ENCODE measurements at regions not wholly inside any gene's neighbourhood (a gene's known extent, or its start where the extent isn't known, plus 50 kb on each side); places are given as distances from the start of the nearest gene placed in this dataset.
A peak's percentile ranks its signal among the peaks of the same experiment; 100 is the strongest.

DNA sequence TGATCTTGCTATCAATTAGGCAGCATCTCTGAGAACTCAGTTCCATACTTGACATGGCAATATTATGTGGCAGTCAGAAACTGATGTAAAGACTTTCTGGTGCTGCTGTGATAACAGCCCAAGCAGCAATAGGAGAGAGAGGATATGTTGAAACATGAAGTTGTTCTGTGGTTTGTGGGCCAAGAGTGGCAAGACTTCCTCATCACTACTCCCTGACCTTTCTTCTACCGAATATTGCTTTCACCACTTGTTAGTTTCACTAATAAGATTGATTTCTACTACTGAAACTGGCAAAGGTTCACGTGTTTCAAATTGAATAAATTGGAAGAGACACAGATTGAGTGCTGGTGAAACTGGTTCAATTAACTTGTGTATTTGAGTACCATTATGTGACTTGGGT lies 852.6 kb upstream of the RAG2 start:
- TF ChIP-seq TCF7L2 (IDR thresholded peaks at IDR 0.05; ENCODE audit: low read depth, low read length) (no peak), POLR2AphosphoS5 (IDR thresholded peaks at IDR 0.05; ENCODE audit: low read depth, low read length) (no peak), REST (IDR thresholded peaks at IDR 0.05; ENCODE audit: insufficient read depth in 1 of 2, low read depth in 2 of 2, low read length in 1 of 2) (no peak), SIN3A (IDR thresholded peaks at IDR 0.05; ENCODE audit: borderline replicate concordance, insufficient read depth, low read depth, low read length) (no peak)
- TF ChIP-seq, protein P1, sequence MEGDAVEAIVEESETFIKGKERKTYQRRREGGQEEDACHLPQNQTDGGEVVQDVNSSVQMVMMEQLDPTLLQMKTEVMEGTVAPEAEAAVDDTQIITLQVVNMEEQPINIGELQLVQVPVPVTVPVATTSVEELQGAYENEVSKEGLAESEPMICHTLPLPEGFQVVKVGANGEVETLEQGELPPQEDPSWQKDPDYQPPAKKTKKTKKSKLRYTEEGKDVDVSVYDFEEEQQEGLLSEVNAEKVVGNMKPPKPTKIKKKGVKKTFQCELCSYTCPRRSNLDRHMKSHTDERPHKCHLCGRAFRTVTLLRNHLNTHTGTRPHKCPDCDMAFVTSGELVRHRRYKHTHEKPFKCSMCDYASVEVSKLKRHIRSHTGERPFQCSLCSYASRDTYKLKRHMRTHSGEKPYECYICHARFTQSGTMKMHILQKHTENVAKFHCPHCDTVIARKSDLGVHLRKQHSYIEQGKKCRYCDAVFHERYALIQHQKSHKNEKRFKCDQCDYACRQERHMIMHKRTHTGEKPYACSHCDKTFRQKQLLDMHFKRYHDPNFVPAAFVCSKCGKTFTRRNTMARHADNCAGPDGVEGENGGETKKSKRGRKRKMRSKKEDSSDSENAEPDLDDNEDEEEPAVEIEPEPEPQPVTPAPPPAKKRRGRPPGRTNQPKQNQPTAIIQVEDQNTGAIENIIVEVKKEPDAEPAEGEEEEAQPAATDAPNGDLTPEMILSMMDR (IDR thresholded peaks at IDR 0.05): no peak
- ATAC-seq: no peak
- intact Hi-C loops (cut with micrococcal nuclease; ENCODE audit: unreplicated experiment) (no loop called here), in situ Hi-C loops (cut with HindIII; ENCODE audit: low pct_unique_long_range_greater_than_20kb, low sequenced_read_pairs) (no loop called here)
- Histone ChIP-seq H3K36me3 (ENCODE audit: control insufficient read depth, insufficient read depth, low read length) (no peaks in the 10 kb centered on the region), H3K9me3 (ENCODE audit: control insufficient read depth, insufficient read depth, low read depth, low read length) (no peaks in the 10 kb centered on the region), H3K27ac (ENCODE audit: low read length) (no peak overlapping the region), H3K4me1 (ENCODE audit: control insufficient read depth, insufficient read depth, low read length) (no peaks in the 10 kb centered on the region), H3K27me3 (ENCODE audit: control insufficient read depth, insufficient read depth, low read length) (no peaks in the 10 kb centered on the region), H3K4me3 (ENCODE audit: low read depth in 2 of 2, low read length in 2 of 2) (no peak overlapping the region)
- DNase-seq (ENCODE audit: low read depth, low spot score): no peak
- no TSS peak for BruUV-seq (replicated peaks)
- CTCF ChIA-PET: no interaction called here
- POLR2A ChIA-PET: no interaction called here

- ChIA-PET CTCF (interaction anchor here (0.9 kb wide), 1 partner anchor 372 kb away, joined by 3 read pairs; no protein-coding TSS in a partner anchor), POLR2A (interaction anchor here (0.6 kb wide), 1 partner anchor 810 kb away, joined by 4 read pairs; no protein-coding TSS in a partner anchor)
- in situ Hi-C loops (cut with HindIII; ENCODE audit: low pct_unique_long_range_greater_than_20kb, low sequenced_read_pairs): no loop called here
These were observed 851.1 kb upstream of the RAG2 start for GRCh38 chr11:37449146-37449545.

More at GRCh38 chr11:37449146-37449545, 851.1 kb upstream of the RAG2 start:
- TF ChIP-seq REST (IDR thresholded peaks at IDR 0.05; ENCODE audit: insufficient read depth in 1 of 2, low read depth in 2 of 2, low read length in 1 of 2) (no peak), TCF7L2 (IDR thresholded peaks at IDR 0.05; ENCODE audit: low read depth, low read length) (no peak), POLR2AphosphoS5 (IDR thresholded peaks at IDR 0.05; ENCODE audit: low read depth, low read length) (no peak), SIN3A (IDR thresholded peaks at IDR 0.05; ENCODE audit: borderline replicate concordance, insufficient read depth, low read depth, low read length) (no peak)
- TF ChIP-seq, protein P1 (IDR thresholded peaks at IDR 0.05): peak; percentile 42; the same call in 1 of the 2 replicates
- Histone ChIP-seq H3K27ac (ENCODE audit: low read length) (no peak overlapping the region), H3K36me3 (ENCODE audit: control insufficient read depth, insufficient read depth, low read length) (no peaks in the 10 kb centered on the region), H3K9me3 (ENCODE audit: control insufficient read depth, insufficient read depth, low read depth, low read length) (no peaks in the 10 kb centered on the region), H3K27me3 (ENCODE audit: control insufficient read depth, insufficient read depth, low read length) (no peaks in the 10 kb centered on the region), H3K4me3 (ENCODE audit: low read depth in 2 of 2, low read length in 2 of 2) (no peak overlapping the region), H3K4me1 (ENCODE audit: control insufficient read depth, insufficient read depth, low read length) (no peaks in the 10 kb centered on the region)
- ATAC-seq: no peak; the same call in 1 of the 2 replicates
- BruUV-seq (replicated peaks): no TSS peak
- intact Hi-C loops (cut with micrococcal nuclease; ENCODE audit: unreplicated experiment): loop anchor here (10.0 kb wide), 1 partner anchor 1346 kb away; no protein-coding TSS in a partner anchor
- DNase-seq (ENCODE audit: low read depth, low spot score): no peak

Data from Panc1 (cell line).